D721Med (cell line): ENCODE measurements at regions not wholly inside any gene's neighbourhood (a gene's known extent, or its start where the extent isn't known, plus 50 kb on each side); places are given as distances from the start of the nearest gene placed in this dataset.

Experiments used
- DNase-seq: peaks from one replicate; pipeline ENCODE4 v3.0.0; 2011; ENCODE audit warnings: low spot score; ENCODE audit not compliant: insufficient read length
- FAIRE-seq: peaks from 2 replicates; lab custom pipeline; 2011; peaks lifted over from hg19 to GRCh38; lab: Jason Lieb, UNC
- TF ChIP-seq, protein P1 (sequence below): IDR thresholded peaks from 2 replicates; pipeline ENCODE4 v1.5.1; 2012; ENCODE audit warnings: mild to moderate bottlenecking, control low read depth; ENCODE audit not compliant: insufficient read depth; ENCODE audit errors: missing control alignments

DNA sequence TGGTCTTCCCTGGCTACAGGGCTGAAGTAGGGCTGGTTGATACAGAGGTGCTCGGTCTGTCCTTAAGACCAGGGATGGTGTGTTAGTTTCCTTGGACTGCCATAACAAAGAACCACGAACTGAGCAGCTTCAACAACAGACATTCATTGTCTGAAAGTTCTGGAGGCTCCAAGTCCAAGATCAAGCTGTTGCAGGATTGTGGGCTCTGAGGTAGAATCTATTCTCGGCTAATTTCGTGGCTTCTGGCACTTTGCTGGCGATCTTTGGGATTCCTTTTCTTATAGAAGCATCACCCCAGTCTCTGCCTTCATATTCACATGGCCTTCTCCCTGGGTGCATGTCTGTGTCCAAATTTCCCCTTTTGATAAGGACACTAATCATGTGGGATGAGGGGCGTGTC lies 112.1 kb upstream of the ITGB1 start:
- FAIRE-seq (no peak), DNase-seq (no peak)
- TF ChIP-seq, protein P1, sequence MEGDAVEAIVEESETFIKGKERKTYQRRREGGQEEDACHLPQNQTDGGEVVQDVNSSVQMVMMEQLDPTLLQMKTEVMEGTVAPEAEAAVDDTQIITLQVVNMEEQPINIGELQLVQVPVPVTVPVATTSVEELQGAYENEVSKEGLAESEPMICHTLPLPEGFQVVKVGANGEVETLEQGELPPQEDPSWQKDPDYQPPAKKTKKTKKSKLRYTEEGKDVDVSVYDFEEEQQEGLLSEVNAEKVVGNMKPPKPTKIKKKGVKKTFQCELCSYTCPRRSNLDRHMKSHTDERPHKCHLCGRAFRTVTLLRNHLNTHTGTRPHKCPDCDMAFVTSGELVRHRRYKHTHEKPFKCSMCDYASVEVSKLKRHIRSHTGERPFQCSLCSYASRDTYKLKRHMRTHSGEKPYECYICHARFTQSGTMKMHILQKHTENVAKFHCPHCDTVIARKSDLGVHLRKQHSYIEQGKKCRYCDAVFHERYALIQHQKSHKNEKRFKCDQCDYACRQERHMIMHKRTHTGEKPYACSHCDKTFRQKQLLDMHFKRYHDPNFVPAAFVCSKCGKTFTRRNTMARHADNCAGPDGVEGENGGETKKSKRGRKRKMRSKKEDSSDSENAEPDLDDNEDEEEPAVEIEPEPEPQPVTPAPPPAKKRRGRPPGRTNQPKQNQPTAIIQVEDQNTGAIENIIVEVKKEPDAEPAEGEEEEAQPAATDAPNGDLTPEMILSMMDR = no peak

DNA sequence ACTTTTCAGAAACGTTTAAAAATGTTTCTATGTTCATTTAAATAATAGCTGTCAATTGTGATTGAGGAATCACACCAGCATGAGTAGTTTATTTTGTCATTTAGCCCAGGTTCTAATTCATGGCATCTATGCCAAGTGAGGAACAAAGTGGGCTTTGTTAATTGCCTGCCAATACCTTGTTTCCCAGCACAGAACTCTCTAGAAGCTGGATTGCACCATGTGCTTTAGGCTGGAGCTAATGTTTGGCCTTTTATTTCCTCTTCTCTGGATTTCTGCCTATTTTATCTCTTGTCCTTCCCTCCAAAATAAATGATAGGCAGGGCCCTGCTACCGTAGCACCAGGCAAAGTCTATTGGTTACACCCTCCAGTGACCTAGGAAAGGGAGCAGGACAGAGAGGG lies 109.9 kb upstream of the ITGB1 start:
- TF ChIP-seq, protein P1 = no peak
- FAIRE-seq (no peak), DNase-seq (no peak)

DNA sequence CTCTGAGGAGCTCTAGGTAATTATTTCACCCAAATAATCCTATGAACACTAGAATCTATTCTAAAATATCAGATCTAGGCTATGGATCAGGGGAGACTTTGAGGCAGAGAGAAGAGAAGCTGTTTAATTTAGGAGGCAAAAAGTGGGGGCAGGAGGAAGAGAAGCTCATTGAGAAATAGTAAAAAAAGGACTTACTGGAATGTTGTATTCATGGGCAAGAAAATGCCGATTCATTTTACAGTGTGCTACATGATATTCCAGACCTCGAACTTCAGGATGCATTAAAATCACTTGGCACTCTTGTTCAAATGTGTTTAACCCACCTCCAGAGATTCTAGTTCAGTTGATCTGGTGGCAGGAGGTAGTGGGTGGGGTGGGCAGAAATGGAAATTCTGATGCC lies 109.5 kb upstream of the ITGB1 start:
- DNase-seq (no peak), FAIRE-seq (no peak)
- TF ChIP-seq, protein P1 = no peak

DNA sequence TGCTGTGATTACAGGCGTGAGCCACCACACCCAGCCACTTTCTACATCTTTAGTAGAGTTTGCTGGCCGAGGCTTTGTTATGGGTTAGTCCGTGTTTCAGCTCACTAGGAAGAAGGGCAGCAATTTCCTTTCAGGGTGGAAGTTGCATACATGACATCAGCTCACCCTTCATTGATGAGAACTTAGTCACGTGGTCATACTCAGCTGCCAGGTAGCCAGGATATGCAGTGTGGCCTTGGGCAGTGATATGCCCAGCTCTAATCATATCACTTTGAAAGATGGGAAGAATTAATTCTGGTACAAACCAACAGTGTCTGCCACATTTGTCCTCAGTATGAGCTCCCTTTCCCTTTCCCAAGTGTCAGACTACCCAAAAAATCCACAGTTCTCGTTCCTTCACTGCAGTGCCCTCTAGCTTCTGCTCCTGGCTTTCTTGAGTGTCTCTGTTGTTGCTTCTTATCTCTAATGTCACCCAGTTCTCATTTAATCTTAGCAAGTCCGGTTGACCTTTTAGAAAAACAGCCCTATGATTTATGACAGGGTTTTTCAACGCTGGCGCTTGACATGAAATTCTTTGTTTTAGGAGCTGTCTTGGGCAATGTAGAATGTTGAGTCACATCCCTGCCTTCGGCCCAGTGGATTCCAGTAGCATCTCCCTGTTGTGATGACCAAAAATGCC lies 108.7 kb upstream of the ITGB1 start:
- TF ChIP-seq, protein P1 = no peak
- DNase-seq (no peak), FAIRE-seq (no peak)

DNA sequence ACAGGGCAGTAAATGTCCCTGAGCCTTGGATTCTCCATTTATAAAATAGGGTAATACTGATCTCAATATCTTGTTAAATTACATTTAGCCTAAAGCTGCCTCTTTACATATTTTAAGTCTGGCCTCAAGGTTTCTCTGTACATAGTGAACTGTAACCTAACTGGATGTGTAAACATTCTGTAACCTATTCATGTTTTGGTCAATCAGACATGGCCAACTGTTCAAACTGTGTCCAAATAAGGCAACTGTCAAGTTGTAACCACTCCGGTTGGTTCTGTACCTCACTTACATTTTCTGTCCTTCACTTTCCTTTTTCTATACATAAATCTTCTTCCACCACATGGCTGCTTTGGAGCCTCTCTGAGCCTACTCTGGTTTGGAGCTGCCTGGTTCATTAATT lies 107.1 kb upstream of the ITGB1 start:
- TF ChIP-seq, protein P1 = no peak
- no peak for DNase-seq
- FAIRE-seq = no peak

DNA sequence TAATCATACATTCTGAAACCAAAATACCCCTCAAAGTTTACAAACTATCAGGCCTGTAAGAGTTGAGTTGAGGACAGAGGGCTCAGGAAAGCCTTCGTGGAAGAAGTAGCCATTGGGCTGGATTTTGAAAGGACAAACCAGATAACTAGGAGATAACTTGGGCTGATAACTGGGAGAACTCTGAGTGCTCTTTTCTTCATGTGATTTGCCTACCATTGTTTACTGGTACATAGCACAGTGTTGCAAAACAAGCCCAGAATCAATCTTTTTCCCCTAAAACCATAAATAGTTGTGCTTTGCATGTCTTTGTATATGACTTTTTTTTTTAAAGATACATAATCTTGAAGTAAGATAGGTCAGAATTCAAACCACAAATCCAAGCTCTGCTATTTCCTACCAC lies 106.7 kb upstream of the ITGB1 start:
- TF ChIP-seq, protein P1 = no peak
- DNase-seq = no peak
- FAIRE-seq = no peak

DNA sequence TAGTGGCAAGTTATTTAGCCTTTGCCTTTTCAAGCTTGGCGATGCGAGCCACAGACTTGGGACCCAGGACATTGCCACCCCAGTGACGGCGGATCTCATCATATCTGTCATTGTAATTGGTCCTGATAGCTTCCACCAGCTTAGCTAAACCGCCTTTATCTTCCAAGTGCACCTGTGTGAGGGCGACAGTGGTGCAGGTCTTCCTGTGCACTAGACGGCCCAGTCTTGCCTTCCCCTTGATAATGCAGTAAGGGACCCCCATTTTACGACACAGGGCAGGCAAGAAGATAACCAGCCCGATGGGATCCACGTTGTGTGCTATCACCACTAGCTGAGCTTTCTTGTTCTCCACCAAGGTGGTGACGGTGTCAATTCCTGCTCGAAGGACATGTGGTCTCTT lies 99.6 kb upstream of the ITGB1 start:
- DNase-seq = no peak
- TF ChIP-seq, protein P1 = no peak
- FAIRE-seq = no peak
